A549 (cell line): ENCODE measurements at regions not wholly inside any gene's neighbourhood (a gene's known extent, or its start where the extent isn't known, plus 50 kb on each side); places are given as distances from the start of the nearest gene placed in this dataset.
A peak's percentile ranks its signal among the peaks of the same experiment; 100 is the strongest.

Source experiments
- ATAC-seq, 2 experiments: fragments of 200-7000 bp in 1 of 2; fragments of >200 bp in 1 of 2; cut with Nextera tagmentation in 1 of 2; cut with Tn5 transposase in 1 of 2; 3 replicates each; pipeline versions ENCODE4 v1.8.0 to v1.9.1; 2018 to 2020; ENCODE audit warnings: mild to moderate bottlenecking in 1 of 2, moderate library complexity in 1 of 2
- CTCF ChIA-PET: fragments of 300-600 bp; sonication (Branson Sonifier 250); formaldehyde crosslinking; extraction: SDS; loops from one replicate; lab custom pipeline; 2021; ENCODE audit warnings: antibody characterized with exemption, inconsistent platforms; lab: Yijun Ruan, JAX
- POLR2A ChIA-PET: fragments of 350-600 bp; formaldehyde crosslinking; extraction: SDS; loops from one replicate; lab custom pipeline; 2021; ENCODE audit warnings: antibody characterized with exemption, inconsistent platforms; lab: Yijun Ruan, JAX
- DNase-seq, 2 experiments: peaks; one replicate each; pipeline versions ENCODE4 v3.0.0 to v3.0.0-alpha.2; 2011 to 2016; ENCODE audit warnings: low read depth in 1 of 2, low spot score in 1 of 2
- FAIRE-seq: peaks from 2 replicates; lab custom pipeline; 2011; peaks lifted over from hg19 to GRCh38; lab: Jason Lieb, UNC
- H3K27ac ChIP-seq, 2 experiments: fragments of >200 bp; sonication (Bioruptor Twin); formaldehyde crosslinking; 3 replicates each; pipeline ENCODE4 v1.5.1; 2016 to 2017
- H3K4me1 ChIP-seq: fragments of >200 bp; sonication (Bioruptor Twin); formaldehyde crosslinking; 3 replicates; pipeline ENCODE4 v1.6.1; 2016
- H3K4me2 ChIP-seq: fragments of >200 bp; sonication (Bioruptor Twin); formaldehyde crosslinking; 3 replicates; pipeline ENCODE4 v1.6.1; 2016
- H3K4me3 ChIP-seq: fragments of >200 bp; sonication (Bioruptor Twin); formaldehyde crosslinking; 3 replicates; pipeline ENCODE4 v1.5.1; 2016
- H3K9me3 ChIP-seq: fragments of >200 bp; sonication (Bioruptor Twin); formaldehyde crosslinking; 3 replicates; pipeline ENCODE4 v1.6.1; 2016
- BCL3 ChIP-seq: fragments of >200 bp; sonication (Bioruptor Twin); formaldehyde crosslinking; IDR thresholded peaks from 3 replicates; pipeline ENCODE4 v1.6.1; 2016
- CBX2 ChIP-seq: fragments of 200-600 bp; sonication (generic); IDR thresholded peaks from 2 replicates; pipeline ENCODE4 v1.6.1; 2016; ENCODE audit warnings: low read depth, mild to moderate bottlenecking, borderline replicate concordance
- CHD4 ChIP-seq: fragments of 200-600 bp; sonication (generic); IDR thresholded peaks from 2 replicates; pipeline ENCODE4 v1.6.1; 2016; ENCODE audit warnings: antibody characterized with exemption, mild to moderate bottlenecking, borderline replicate concordance
- EHMT2 ChIP-seq: fragments of 200-600 bp; sonication (generic); IDR thresholded peaks from 2 replicates; pipeline ENCODE4 v1.6.1; 2016; ENCODE audit warnings: antibody characterized with exemption, low read depth, mild to moderate bottlenecking, moderate library complexity
- ESRRA ChIP-seq: fragments of 150-350 bp; IDR thresholded peaks from 2 replicates; pipeline ENCODE4 v1.6.1; 2014; ENCODE audit warnings: mild to moderate bottlenecking, low read length, borderline replicate concordance
- FOSL2 ChIP-seq, 2 experiments: fragments of 450-650 bp in 1 of 2; fragments of >200 bp in 1 of 2; sonication (Bioruptor Twin) in 1 of 2; formaldehyde crosslinking; IDR thresholded peaks; 2 replicates each; pipeline versions ENCODE4 v1.5.0 to v1.6.1; 2016 to 2020; ENCODE audit warnings: mild to moderate bottlenecking in 1 of 2, moderate library complexity in 1 of 2
- FOXS1 ChIP-seq: fragments of 250-450 bp; sonication (Bioruptor Pico); IDR thresholded peaks from 2 replicates; pipeline ENCODE4 v1.5.0; 2020; ENCODE audit warnings: mild to moderate bottlenecking, moderate library complexity
- GATA3 ChIP-seq: IDR thresholded peaks from 2 replicates; pipeline ENCODE4 v1.6.1; 2012; ENCODE audit warnings: borderline replicate concordance
- HDAC2 ChIP-seq: fragments of 200-600 bp; sonication (generic); IDR thresholded peaks from 2 replicates; pipeline ENCODE4 v1.6.1; 2016
- HOXB5 ChIP-seq: fragments of 250-450 bp; sonication (Bioruptor Pico); IDR thresholded peaks from 2 replicates; pipeline ENCODE4 v1.5.0; 2020; ENCODE audit warnings: mild to moderate bottlenecking, moderate library complexity
- KDM1A ChIP-seq: fragments of 200-600 bp; sonication (generic); IDR thresholded peaks from 2 replicates; pipeline ENCODE4 v1.6.1; 2016; ENCODE audit warnings: low read depth, mild to moderate bottlenecking
- KDM5A ChIP-seq: fragments of 200-600 bp; sonication (generic); IDR thresholded peaks from 2 replicates; pipeline ENCODE4 v1.6.1; 2016; ENCODE audit warnings: antibody characterized with exemption, mild to moderate bottlenecking
- MAFK ChIP-seq: fragments of 450-650 bp; IDR thresholded peaks from 2 replicates; pipeline ENCODE4 v1.6.1; 2014; ENCODE audit not compliant: partially characterized antibody
- MAX ChIP-seq: IDR thresholded peaks from 2 replicates; pipeline ENCODE4 v1.6.1; 2012
- MAZ ChIP-seq: fragments of 150-350 bp; IDR thresholded peaks from 2 replicates; pipeline ENCODE4 v1.6.1; 2014; ENCODE audit warnings: antibody characterized with exemption, low read depth, low read length, borderline replicate concordance
- NFE2L2 ChIP-seq: fragments of 150-350 bp; conservative IDR thresholded peaks from 2 replicates; pipeline ENCODE4 v1.6.1; 2014; ENCODE audit warnings: low read length
- RAD21 ChIP-seq, 2 experiments: fragments of >200 bp in 1 of 2; sonication (Bioruptor Twin) in 1 of 2; formaldehyde crosslinking in 1 of 2; IDR thresholded peaks in 1 of 2; conservative IDR thresholded peaks in 1 of 2; 2 replicates in 1 of 2; 3 replicates in 1 of 2; pipeline ENCODE4 v1.6.1; 2012 to 2018; ENCODE audit warnings: inconsistent platforms in 1 of 2
- RCOR1 ChIP-seq: fragments of 150-350 bp; IDR thresholded peaks from 2 replicates; pipeline ENCODE4 v1.6.1; 2014; ENCODE audit warnings: antibody characterized with exemption, low read length, low read depth
- SMC3 ChIP-seq: fragments of >200 bp; sonication (Bioruptor Twin); formaldehyde crosslinking; IDR thresholded peaks from 3 replicates; pipeline ENCODE4 v1.6.1; 2018; ENCODE audit warnings: inconsistent platforms
- TP53 ChIP-seq: fragments of 250-450 bp; sonication (Bioruptor Pico); IDR thresholded peaks from 2 replicates; pipeline ENCODE4 v1.5.0; 2021; ENCODE audit warnings: mild to moderate bottlenecking, moderate library complexity
- USF2 ChIP-seq: fragments of 450-650 bp; IDR thresholded peaks from 2 replicates; pipeline ENCODE4 v1.6.1; 2014; ENCODE audit warnings: antibody characterized with exemption
- ZC3H11A ChIP-seq: fragments of 450-650 bp; IDR thresholded peaks from 2 replicates; pipeline ENCODE4 v1.6.1; 2014; ENCODE audit warnings: antibody characterized with exemption, mild to moderate bottlenecking
- WGBS: methylation state at CpG from one replicate; pipeline ENCODE4 v1.1.6; 2017; ENCODE audit errors: missing lambda C conversion rate; 5-methylcytosine and 5-hydroxymethylcytosine counted together
- TF ChIP-seq, protein P1 (sequence below): fragments of 150-350 bp; IDR thresholded peaks from 2 replicates; pipeline ENCODE4 v1.6.1; 2014; ENCODE audit warnings: low read depth, mild to moderate bottlenecking, low read length
- TF ChIP-seq, protein P2 (sequence below): fragments of 200-600 bp; sonication (generic); IDR thresholded peaks from 2 replicates; pipeline ENCODE4 v1.6.1; 2016; ENCODE audit warnings: antibody characterized with exemption, mild to moderate bottlenecking, moderate library complexity
- TF ChIP-seq, protein P3 (sequence below): fragments of >200 bp; sonication (Bioruptor Twin); formaldehyde crosslinking; IDR thresholded peaks from 3 replicates; pipeline ENCODE4 v1.5.1; 2016
- TF ChIP-seq, protein P4 (sequence below): IDR thresholded peaks from 2 replicates; pipeline ENCODE4 v1.6.1; 2012

DNA sequence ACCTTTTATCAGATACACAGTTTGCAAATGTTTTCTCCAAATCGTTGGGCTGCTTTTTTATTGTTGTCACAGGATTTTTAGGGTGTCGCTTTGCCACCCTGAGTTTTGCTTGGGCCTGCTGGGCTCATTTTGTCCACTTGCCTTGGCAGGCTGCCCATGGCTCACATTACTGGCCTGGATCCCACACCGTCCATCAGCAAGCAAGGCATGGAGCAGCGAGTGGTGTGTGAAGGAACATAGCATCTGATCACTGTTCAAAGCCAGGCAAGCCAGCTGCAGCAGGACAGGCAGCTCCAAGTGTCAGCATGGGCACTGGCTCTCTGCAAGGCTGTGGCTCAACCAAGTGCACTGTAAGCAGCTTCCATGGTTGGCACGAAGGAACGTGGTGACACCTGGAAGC is 261.4 kb upstream of the TECRL start (continued):
- TF ChIP-seq, protein P1, sequence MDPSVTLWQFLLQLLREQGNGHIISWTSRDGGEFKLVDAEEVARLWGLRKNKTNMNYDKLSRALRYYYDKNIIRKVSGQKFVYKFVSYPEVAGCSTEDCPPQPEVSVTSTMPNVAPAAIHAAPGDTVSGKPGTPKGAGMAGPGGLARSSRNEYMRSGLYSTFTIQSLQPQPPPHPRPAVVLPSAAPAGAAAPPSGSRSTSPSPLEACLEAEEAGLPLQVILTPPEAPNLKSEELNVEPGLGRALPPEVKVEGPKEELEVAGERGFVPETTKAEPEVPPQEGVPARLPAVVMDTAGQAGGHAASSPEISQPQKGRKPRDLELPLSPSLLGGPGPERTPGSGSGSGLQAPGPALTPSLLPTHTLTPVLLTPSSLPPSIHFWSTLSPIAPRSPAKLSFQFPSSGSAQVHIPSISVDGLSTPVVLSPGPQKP = no peak
- TF ChIP-seq CBX2 = no peak
- TF ChIP-seq, protein P2, sequence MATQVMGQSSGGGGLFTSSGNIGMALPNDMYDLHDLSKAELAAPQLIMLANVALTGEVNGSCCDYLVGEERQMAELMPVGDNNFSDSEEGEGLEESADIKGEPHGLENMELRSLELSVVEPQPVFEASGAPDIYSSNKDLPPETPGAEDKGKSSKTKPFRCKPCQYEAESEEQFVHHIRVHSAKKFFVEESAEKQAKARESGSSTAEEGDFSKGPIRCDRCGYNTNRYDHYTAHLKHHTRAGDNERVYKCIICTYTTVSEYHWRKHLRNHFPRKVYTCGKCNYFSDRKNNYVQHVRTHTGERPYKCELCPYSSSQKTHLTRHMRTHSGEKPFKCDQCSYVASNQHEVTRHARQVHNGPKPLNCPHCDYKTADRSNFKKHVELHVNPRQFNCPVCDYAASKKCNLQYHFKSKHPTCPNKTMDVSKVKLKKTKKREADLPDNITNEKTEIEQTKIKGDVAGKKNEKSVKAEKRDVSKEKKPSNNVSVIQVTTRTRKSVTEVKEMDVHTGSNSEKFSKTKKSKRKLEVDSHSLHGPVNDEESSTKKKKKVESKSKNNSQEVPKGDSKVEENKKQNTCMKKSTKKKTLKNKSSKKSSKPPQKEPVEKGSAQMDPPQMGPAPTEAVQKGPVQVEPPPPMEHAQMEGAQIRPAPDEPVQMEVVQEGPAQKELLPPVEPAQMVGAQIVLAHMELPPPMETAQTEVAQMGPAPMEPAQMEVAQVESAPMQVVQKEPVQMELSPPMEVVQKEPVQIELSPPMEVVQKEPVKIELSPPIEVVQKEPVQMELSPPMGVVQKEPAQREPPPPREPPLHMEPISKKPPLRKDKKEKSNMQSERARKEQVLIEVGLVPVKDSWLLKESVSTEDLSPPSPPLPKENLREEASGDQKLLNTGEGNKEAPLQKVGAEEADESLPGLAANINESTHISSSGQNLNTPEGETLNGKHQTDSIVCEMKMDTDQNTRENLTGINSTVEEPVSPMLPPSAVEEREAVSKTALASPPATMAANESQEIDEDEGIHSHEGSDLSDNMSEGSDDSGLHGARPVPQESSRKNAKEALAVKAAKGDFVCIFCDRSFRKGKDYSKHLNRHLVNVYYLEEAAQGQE = no peak
- no peak for TF ChIP-seq MAX
- no peak for TF ChIP-seq KDM1A
- TF ChIP-seq, protein P3, sequence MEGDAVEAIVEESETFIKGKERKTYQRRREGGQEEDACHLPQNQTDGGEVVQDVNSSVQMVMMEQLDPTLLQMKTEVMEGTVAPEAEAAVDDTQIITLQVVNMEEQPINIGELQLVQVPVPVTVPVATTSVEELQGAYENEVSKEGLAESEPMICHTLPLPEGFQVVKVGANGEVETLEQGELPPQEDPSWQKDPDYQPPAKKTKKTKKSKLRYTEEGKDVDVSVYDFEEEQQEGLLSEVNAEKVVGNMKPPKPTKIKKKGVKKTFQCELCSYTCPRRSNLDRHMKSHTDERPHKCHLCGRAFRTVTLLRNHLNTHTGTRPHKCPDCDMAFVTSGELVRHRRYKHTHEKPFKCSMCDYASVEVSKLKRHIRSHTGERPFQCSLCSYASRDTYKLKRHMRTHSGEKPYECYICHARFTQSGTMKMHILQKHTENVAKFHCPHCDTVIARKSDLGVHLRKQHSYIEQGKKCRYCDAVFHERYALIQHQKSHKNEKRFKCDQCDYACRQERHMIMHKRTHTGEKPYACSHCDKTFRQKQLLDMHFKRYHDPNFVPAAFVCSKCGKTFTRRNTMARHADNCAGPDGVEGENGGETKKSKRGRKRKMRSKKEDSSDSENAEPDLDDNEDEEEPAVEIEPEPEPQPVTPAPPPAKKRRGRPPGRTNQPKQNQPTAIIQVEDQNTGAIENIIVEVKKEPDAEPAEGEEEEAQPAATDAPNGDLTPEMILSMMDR = no peak
- TF ChIP-seq BCL3 = no peak
- TF ChIP-seq ESRRA = no peak
- TF ChIP-seq, all 56 proteins: peak for 0

DNA sequence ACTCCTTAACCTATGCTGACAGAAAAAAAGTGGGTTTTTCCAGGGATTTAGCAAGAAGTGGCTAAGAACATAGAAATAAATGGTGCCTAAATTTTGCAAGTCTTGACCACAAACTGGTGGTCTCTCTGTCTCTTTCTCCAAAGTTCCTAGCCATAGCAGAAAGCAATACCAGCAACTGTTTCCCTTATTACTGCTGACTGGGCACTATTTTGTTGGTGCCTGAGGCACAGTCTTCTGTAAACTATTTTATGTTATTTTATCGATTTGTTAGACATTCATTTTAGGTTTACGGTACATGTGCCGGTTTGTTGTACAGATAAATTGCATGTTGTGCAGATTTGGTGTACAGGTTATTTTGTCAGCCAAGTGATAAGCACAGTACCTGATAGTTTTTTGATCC is 234.6 kb upstream of the TECRL start:
- no peak overlapping the region for H3K4me3 ChIP-seq
- POLR2A ChIA-PET = no interaction called here
- 67% methylated on average over 3 of the region's 3 CpGs for WGBS
- no peak overlapping the region for H3K4me2 ChIP-seq
- FAIRE-seq = no peak
- H3K9me3 ChIP-seq = no peaks in the 10 kb centered on the region
- no peaks in the 10 kb centered on the region for H3K4me1 ChIP-seq
- H3K27ac ChIP-seq = no peak overlapping the region
- no peak for TF ChIP-seq NFE2L2
- TF ChIP-seq RCOR1 = no peak
- peak; percentile 78 for TF ChIP-seq MAFK
- TF ChIP-seq, all 56 proteins: peak for 1
- ATAC-seq = no peak
- CTCF ChIA-PET = no interaction called here
- no peak for DNase-seq

- no peak for FAIRE-seq
- Histone ChIP-seq H3K9me3 (no peaks in the 10 kb centered on the region), H3K4me1 (no peaks in the 10 kb centered on the region), H3K4me2 (no peak overlapping the region), H3K27ac (no peak overlapping the region), H3K4me3 (no peak overlapping the region)
- ChIA-PET POLR2A (no interaction called here), CTCF (no interaction called here)
- WGBS = 0% methylated on average over 1 of the region's 1 CpG
- ATAC-seq = no peak
- no peak for DNase-seq
- no peak for TF ChIP-seq USF2
- no peak for TF ChIP-seq NFE2L2
- TF ChIP-seq TP53 (CRISPR knock-in tag) = no peak
- TF ChIP-seq HOXB5 (CRISPR knock-in tag) = no peak
- no peak for TF ChIP-seq RAD21 (conservative IDR thresholded peaks at IDR 0.05 in 1 of 2, IDR thresholded peaks at IDR 0.05 in 1 of 2)
- TF ChIP-seq GATA3 = no peak
- no peak for TF ChIP-seq CHD4
- TF ChIP-seq, protein P4, sequence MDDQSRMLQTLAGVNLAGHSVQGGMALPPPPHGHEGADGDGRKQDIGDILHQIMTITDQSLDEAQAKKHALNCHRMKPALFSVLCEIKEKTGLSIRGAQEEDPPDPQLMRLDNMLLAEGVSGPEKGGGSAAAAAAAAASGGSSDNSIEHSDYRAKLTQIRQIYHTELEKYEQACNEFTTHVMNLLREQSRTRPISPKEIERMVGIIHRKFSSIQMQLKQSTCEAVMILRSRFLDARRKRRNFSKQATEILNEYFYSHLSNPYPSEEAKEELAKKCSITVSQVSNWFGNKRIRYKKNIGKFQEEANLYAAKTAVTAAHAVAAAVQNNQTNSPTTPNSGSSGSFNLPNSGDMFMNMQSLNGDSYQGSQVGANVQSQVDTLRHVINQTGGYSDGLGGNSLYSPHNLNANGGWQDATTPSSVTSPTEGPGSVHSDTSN = no peak
- TF ChIP-seq KDM5A = no peak
- no peak for TF ChIP-seq SMC3
- no peak for TF ChIP-seq FOSL2 (IDR thresholded peaks at IDR 0.05)
- no peak for TF ChIP-seq FOSL2 (CRISPR knock-in tag; IDR thresholded peaks at IDR 0.05)
- no peak for TF ChIP-seq EHMT2
- TF ChIP-seq MAZ = no peak
- no peak for TF ChIP-seq ZC3H11A
- TF ChIP-seq FOXS1 (CRISPR knock-in tag) = no peak
- no peak for TF ChIP-seq MAX
- no peak for TF ChIP-seq CBX2
- TF ChIP-seq HDAC2 = no peak
These were observed 233.7 kb upstream of the TECRL start for GRCh38 chr4:64642936-64643335.
